ENCODE measurements at regions not wholly inside any gene's neighbourhood (a gene's known extent, or its start where the extent isn't known, plus 50 kb on each side); places are given as distances from the start of the nearest gene placed in this dataset.

GRCh38 chr1:238334170-238334569, 443.4 kb upstream of the ZP4 start:
- no TSS peak for BruUV-seq (replicated peaks)
- peaks cover 2% of the 10 kb centered on the region for H3K9me3 ChIP-seq (replicated peaks; ENCODE audit: control insufficient read depth, insufficient read depth, low read length)
- no peak overlapping the region for H3K27ac ChIP-seq (ENCODE audit: insufficient read depth, low read depth, low read length)
- intact Hi-C loops (cut with micrococcal nuclease) (no loop called here), dilution Hi-C loops (cut with MboI; ENCODE audit: extremely low pct_ligation_motif_present, low sequenced_read_pairs) (no loop called here)
- H2AFZ ChIP-seq (ENCODE audit: low read depth, low read length) = no peak overlapping the region
- H3K4me2 ChIP-seq (ENCODE audit: insufficient read depth, low read length) = no peak overlapping the region
- DNase-seq (ENCODE audit: low read depth, low spot score) = no peak
- no peak overlapping the region for H3K4me3 ChIP-seq (replicated peaks in 1 of 3; ENCODE audit: insufficient read depth in 1 of 3, low read depth in 1 of 3, low read length in 3 of 3)
- no peaks in the 10 kb centered on the region for H3K9me1 ChIP-seq (replicated peaks; ENCODE audit: control insufficient read depth, extremely low read depth, insufficient read depth, low read length)
- ChIA-PET CTCF (no interaction called here), POLR2A (no interaction called here)
- FAIRE-seq = no peak
- H3K79me2 ChIP-seq (ENCODE audit: control insufficient read depth, insufficient read depth, low read length) = no peaks in the 10 kb centered on the region
- H3K27me3 ChIP-seq (ENCODE audit: control insufficient read depth in 2 of 2, insufficient read depth in 2 of 2, low read length in 2 of 2) = no peaks in the 10 kb centered on the region
- H4K20me1 ChIP-seq (replicated peaks; ENCODE audit: control insufficient read depth, extremely low read depth, insufficient read depth, low read length) = no peaks in the 10 kb centered on the region
- no peak for TF ChIP-seq FOS (IDR thresholded peaks at IDR 0.05; ENCODE audit: borderline replicate concordance, insufficient read depth, low read length)
- TF ChIP-seq POLR2A (IDR thresholded peaks at IDR 0.05; ENCODE audit: low read depth, low read length) = no peak
- no peaks in the 10 kb centered on the region for H3K36me3 ChIP-seq (ENCODE audit: control insufficient read depth in 2 of 2, extremely low read depth in 1 of 2, insufficient read depth in 2 of 2, low read length in 2 of 2)
- H3K4me1 ChIP-seq (ENCODE audit: control insufficient read depth, extremely low read depth, insufficient read depth, low read length) = no peaks in the 10 kb centered on the region
- H3K9ac ChIP-seq (replicated peaks; ENCODE audit: extremely low read depth, insufficient read depth, low read length) = no peak overlapping the region

GRCh38 chr1:238331557-238331956, 440.8 kb upstream of the ZP4 start:
- Histone ChIP-seq H3K4me1 (ENCODE audit: control insufficient read depth, extremely low read depth, insufficient read depth, low read length) (no peaks in the 10 kb centered on the region), H4K20me1 (replicated peaks; ENCODE audit: control insufficient read depth, extremely low read depth, insufficient read depth, low read length) (no peaks in the 10 kb centered on the region), H3K36me3 (ENCODE audit: control insufficient read depth in 2 of 2, extremely low read depth in 1 of 2, insufficient read depth in 2 of 2, low read length in 2 of 2) (no peaks in the 10 kb centered on the region), H3K9ac (replicated peaks; ENCODE audit: extremely low read depth, insufficient read depth, low read length) (no peak overlapping the region), H3K4me2 (ENCODE audit: insufficient read depth, low read length) (no peak overlapping the region), H3K79me2 (ENCODE audit: control insufficient read depth, insufficient read depth, low read length) (no peaks in the 10 kb centered on the region), H3K9me3 (replicated peaks; ENCODE audit: control insufficient read depth, insufficient read depth, low read length) (peaks cover 2% of the 10 kb centered on the region), H2AFZ (ENCODE audit: low read depth, low read length) (no peak overlapping the region), H3K9me1 (replicated peaks; ENCODE audit: control insufficient read depth, extremely low read depth, insufficient read depth, low read length) (no peaks in the 10 kb centered on the region), H3K4me3 (replicated peaks in 1 of 3; ENCODE audit: insufficient read depth in 1 of 3, low read depth in 1 of 3, low read length in 3 of 3) (no peak overlapping the region), H3K27me3 (ENCODE audit: control insufficient read depth in 2 of 2, insufficient read depth in 2 of 2, low read length in 2 of 2) (no peaks in the 10 kb centered on the region), H3K27ac (ENCODE audit: insufficient read depth, low read depth, low read length) (no peak overlapping the region)
- BruUV-seq (replicated peaks) = no TSS peak
- CTCF ChIA-PET = no interaction called here
- FAIRE-seq (no peak), DNase-seq (ENCODE audit: low read depth, low spot score) (no peak)
- POLR2A ChIA-PET = no interaction called here
- TF ChIP-seq EZH2 (IDR thresholded peaks at IDR 0.05; ENCODE audit: borderline replicate concordance, low read depth, low read length, severe bottlenecking) (no peak), GATA2 (IDR thresholded peaks at IDR 0.05; ENCODE audit: insufficient read depth, insufficient read length, low read depth, low read length) (no peak), JUN (IDR thresholded peaks at IDR 0.05; ENCODE audit: borderline replicate concordance, insufficient read depth, insufficient read length, low read depth) (no peak), CTCF (IDR thresholded peaks at IDR 0.05; ENCODE audit: extremely low read depth in 1 of 2, insufficient read depth in 1 of 2, low read depth in 1 of 2, low read length in 2 of 2) (no peak), MAX (IDR thresholded peaks at IDR 0.05; ENCODE audit: insufficient read depth, insufficient read length) (no peak), POLR2A (IDR thresholded peaks at IDR 0.05; ENCODE audit: low read depth, low read length) (no peak), POLR2AphosphoS5 (IDR thresholded peaks at IDR 0.05; ENCODE audit: insufficient read depth, low read depth, low read length) (no peak), MYC (IDR thresholded peaks at IDR 0.05; ENCODE audit: low read depth, low read length) (no peak)
- dilution Hi-C loops (cut with MboI; ENCODE audit: extremely low pct_ligation_motif_present, low sequenced_read_pairs) = no loop called here
- intact Hi-C loops (cut with micrococcal nuclease) = no loop called here

Data from endothelial cell of umbilical vein (primary cell).